Kidney (tissue), 13 donors: ENCODE measurements at regions not wholly inside any gene's neighbourhood (a gene's known extent, or its start where the extent isn't known, plus 50 kb on each side); places are given as distances from the start of the nearest gene placed in this dataset.
"Not testable (repeated sequence)": the region's sequence is repeated elsewhere in the genome, so short reads cannot be mapped to it uniquely, and the experiment has no call there.

Source experiments
- DNase-seq, 5 donors: peaks; one replicate each; pipeline ENCODE4 v3.0.0-alpha.2; 2013 to 2020
- FAIRE-seq: peaks from 2 replicates; lab custom pipeline; 2012; peaks lifted over from hg19 to GRCh38; lab: Jason Lieb, UNC
- H3K27ac ChIP-seq, 2 donors: one replicate each; pipeline ENCODE4 v1.7.0; 2013; ENCODE audit warnings: low read depth in 2 of 2, low read length in 2 of 2, inconsistent platforms in 1 of 2
- H3K27me3 ChIP-seq: one replicate; pipeline ENCODE4 v1.7.1; 2013; ENCODE audit warnings: low read length, inconsistent platforms; ENCODE audit not compliant: control insufficient read depth, insufficient read depth
- H3K36me3 ChIP-seq, 3 donors: one replicate each; pipeline versions ENCODE4 v1.7.0 to v1.7.1; 2013; ENCODE audit warnings: low read length in 3 of 3, control low read depth in 1 of 3, inconsistent platforms in 1 of 3; ENCODE audit not compliant: insufficient read depth in 3 of 3, control insufficient read depth in 2 of 3
- H3K4me1 ChIP-seq, 3 donors: one replicate each; pipeline versions ENCODE4 v1.7.0 to v1.7.1; 2013; ENCODE audit warnings: low read length in 3 of 3, inconsistent platforms in 1 of 3, low read depth in 1 of 3; ENCODE audit not compliant: control insufficient read depth in 2 of 3, insufficient read depth in 2 of 3
- H3K4me3 ChIP-seq, 3 donors: one replicate each; pipeline versions ENCODE4 v1.7.0 to v1.8.1; 2013; ENCODE audit warnings: low read length in 3 of 3, control low read depth in 1 of 3, inconsistent platforms in 1 of 3
- H3K9ac ChIP-seq, 3 donors: one replicate each; pipeline versions ENCODE4 v1.7.0 to v1.7.1; 2013; ENCODE audit warnings: low read length in 3 of 3, control low read depth in 1 of 3, inconsistent platforms in 1 of 3
- H3K9me3 ChIP-seq, 3 donors: one replicate each; pipeline versions ENCODE4 v1.7.0 to v1.7.1; 2013; ENCODE audit warnings: low read length in 3 of 3, control low read depth in 1 of 3, inconsistent platforms in 1 of 3; ENCODE audit not compliant: control insufficient read depth in 2 of 3, insufficient read depth in 1 of 3
- intact Hi-C: fragments of 100-400 bp; cut with DNase I; formaldehyde crosslinking; loops from one replicate; pipeline ENCODE4 v1.11.1; 2022
- TF ChIP-seq, protein P1 (sequence below): IDR thresholded peaks from 3 replicates; pipeline ENCODE4 v1.5.1; 2012; ENCODE audit warnings: mild to moderate bottlenecking, moderate library complexity, borderline replicate concordance; ENCODE audit not compliant: insufficient read depth; ENCODE audit errors: extremely low read depth
- donor health status: control.
- donor health status: control.
- donor health status: control.
- donor health status: control.
- donor health status: control.
- donor health status: DM: yes; HTN: yes; CAD: no.
- donor health status: Normal renal cell carcinoma (clear cell type).

- no peak for FAIRE-seq
- Histone ChIP-seq H3K4me3 (no peak overlapping the region), H3K27me3 (no peaks in the 10 kb centered on the region), H3K9me3 (no peaks in the 10 kb centered on the region), H3K27ac (no peak overlapping the region), H3K36me3 (no peaks in the 10 kb centered on the region), H3K9ac (no peak overlapping the region), H3K4me1 (no peaks in the 10 kb centered on the region)
- DNase-seq: peak in 2 of 5 donors; percentile 8 to 13
- TF ChIP-seq, protein P1, sequence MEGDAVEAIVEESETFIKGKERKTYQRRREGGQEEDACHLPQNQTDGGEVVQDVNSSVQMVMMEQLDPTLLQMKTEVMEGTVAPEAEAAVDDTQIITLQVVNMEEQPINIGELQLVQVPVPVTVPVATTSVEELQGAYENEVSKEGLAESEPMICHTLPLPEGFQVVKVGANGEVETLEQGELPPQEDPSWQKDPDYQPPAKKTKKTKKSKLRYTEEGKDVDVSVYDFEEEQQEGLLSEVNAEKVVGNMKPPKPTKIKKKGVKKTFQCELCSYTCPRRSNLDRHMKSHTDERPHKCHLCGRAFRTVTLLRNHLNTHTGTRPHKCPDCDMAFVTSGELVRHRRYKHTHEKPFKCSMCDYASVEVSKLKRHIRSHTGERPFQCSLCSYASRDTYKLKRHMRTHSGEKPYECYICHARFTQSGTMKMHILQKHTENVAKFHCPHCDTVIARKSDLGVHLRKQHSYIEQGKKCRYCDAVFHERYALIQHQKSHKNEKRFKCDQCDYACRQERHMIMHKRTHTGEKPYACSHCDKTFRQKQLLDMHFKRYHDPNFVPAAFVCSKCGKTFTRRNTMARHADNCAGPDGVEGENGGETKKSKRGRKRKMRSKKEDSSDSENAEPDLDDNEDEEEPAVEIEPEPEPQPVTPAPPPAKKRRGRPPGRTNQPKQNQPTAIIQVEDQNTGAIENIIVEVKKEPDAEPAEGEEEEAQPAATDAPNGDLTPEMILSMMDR: no peak
- intact Hi-C loops: no loop called here
These were observed 270.6 kb upstream of the GK2 start for GRCh38 chr4:79678472-79679202.

DNA sequence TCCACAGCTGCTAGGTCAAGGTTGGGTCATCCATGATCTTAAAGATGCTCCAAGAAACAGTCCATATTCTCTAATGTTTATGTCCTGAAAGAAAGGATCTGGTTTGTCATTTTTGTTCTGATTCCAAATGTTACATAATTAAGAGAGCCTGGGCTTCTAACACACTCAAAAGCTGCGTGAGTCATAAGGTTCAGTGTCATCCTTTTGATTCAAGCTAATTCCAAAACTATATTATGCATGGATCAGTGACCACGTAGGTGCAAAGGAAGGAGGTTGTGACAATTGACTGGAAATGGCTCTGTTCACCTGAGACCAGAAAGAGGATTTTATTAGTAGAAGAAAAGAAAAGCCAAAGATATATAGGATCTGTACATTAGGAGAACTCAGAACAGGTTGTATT lies 268.7 kb upstream of the GK2 start:
- FAIRE-seq (no peak), DNase-seq (no peak)
- H3K27ac ChIP-seq: no peak overlapping the region
- no peak overlapping the region for H3K4me3 ChIP-seq
- peaks cover 0 to 2% (median 0%) of the 10 kb centered on the region in 3 donors for H3K9me3 ChIP-seq
- no peak overlapping the region for H3K9ac ChIP-seq
- no peaks in the 10 kb centered on the region for H3K36me3 ChIP-seq
- intact Hi-C loops: no loop called here
- no peaks in the 10 kb centered on the region for H3K27me3 ChIP-seq
- no peaks in the 10 kb centered on the region for H3K4me1 ChIP-seq
- TF ChIP-seq, protein P1: no peak

GRCh38 chr4:79674906-79675305 lies 266.9 kb upstream of the GK2 start:
- H3K36me3 ChIP-seq, FAIRE-seq, H3K9me3 ChIP-seq, intact Hi-C loops, H3K9ac ChIP-seq, H3K4me1 ChIP-seq, H3K27ac ChIP-seq, H3K27me3 ChIP-seq, DNase-seq, H3K4me3 ChIP-seq: not testable (repeated sequence)

GRCh38 chr4:79673898-79674297 lies 265.9 kb upstream of the GK2 start:
- TF ChIP-seq, protein P1: no peak
- Histone ChIP-seq H3K27ac (no peak overlapping the region), H3K9me3 (peaks cover 0 to 2% (median 0%) of the 10 kb centered on the region in 3 donors), H3K36me3 (no peaks in the 10 kb centered on the region), H3K4me1 (no peaks in the 10 kb centered on the region), H3K4me3 (no peak overlapping the region), H3K9ac (no peak overlapping the region), H3K27me3 (no peaks in the 10 kb centered on the region)
- intact Hi-C loops: no loop called here
- FAIRE-seq (no peak), DNase-seq (no peak)
